ENCODE measurements at regions not wholly inside any gene's neighbourhood (a gene's known extent, or its start where the extent isn't known, plus 50 kb on each side); places are given as distances from the start of the nearest gene placed in this dataset.

GRCh38 chr15:87347806-87348515 is 908.6 kb downstream of the NTRK3 start:
- H3K36me3 ChIP-seq, result no peaks in the 10 kb centered on the region
- H3K4me1 ChIP-seq, result no peaks in the 10 kb centered on the region
- no peak overlapping the region for H3K4me3 ChIP-seq
- H3K27me3 ChIP-seq, result no peaks in the 10 kb centered on the region
- H3K27ac ChIP-seq, result no peak overlapping the region
- TF ChIP-seq CTCF (IDR thresholded peaks at IDR 0.05), result no peak
- no peaks in the 10 kb centered on the region for H3K9me3 ChIP-seq
- intact Hi-C loops (cut with DNase I; ENCODE audit: low total_unique reads), result no loop called here
- DNase-seq, result no peak

- DNase-seq, result no peak
- Histone ChIP-seq H3K27ac (no peak overlapping the region), H3K4me1 (no peaks in the 10 kb centered on the region), H3K27me3 (no peaks in the 10 kb centered on the region), H3K4me3 (no peak overlapping the region), H3K9me3 (no peaks in the 10 kb centered on the region), H3K36me3 (no peaks in the 10 kb centered on the region)
- intact Hi-C loops (cut with DNase I; ENCODE audit: low total_unique reads), result no loop called here
- TF ChIP-seq CTCF (IDR thresholded peaks at IDR 0.05), result no peak
Observed at GRCh38 chr15:87345961-87346360, 910.6 kb downstream of the NTRK3 start.

DNA sequence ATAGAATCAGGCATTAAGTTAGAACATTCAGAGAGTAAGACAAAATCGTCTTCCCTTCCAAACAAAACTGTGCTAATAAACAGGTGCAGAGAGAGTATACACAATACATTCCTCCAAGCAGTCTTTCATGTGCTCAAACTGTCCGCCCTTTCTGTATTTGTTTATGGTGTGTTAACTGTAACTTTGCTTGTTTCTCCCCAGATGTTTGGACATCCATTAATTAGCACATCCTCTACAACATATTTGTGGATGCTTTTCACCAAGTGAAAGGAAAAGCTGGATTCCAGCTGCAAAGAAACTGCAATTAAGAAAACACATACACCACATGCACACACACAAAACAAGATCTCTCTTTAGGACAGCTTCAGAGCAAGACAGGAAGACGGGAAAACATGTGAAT is 912.6 kb downstream of the NTRK3 start:
- DNase-seq, result no peak
- intact Hi-C loops (cut with DNase I; ENCODE audit: low total_unique reads), result no loop called here
- H3K4me1 ChIP-seq, result no peaks in the 10 kb centered on the region
- H3K27me3 ChIP-seq, result no peaks in the 10 kb centered on the region
- H3K36me3 ChIP-seq, result no peaks in the 10 kb centered on the region
- H3K9me3 ChIP-seq, result no peaks in the 10 kb centered on the region
- no peak overlapping the region for H3K4me3 ChIP-seq
- H3K27ac ChIP-seq, result no peak overlapping the region
- TF ChIP-seq CTCF (IDR thresholded peaks at IDR 0.05), result no peak

GRCh38 chr15:87340370-87340769 is 916.2 kb downstream of the NTRK3 start:
- Histone ChIP-seq H3K27ac (no peak overlapping the region), H3K9me3 (no peaks in the 10 kb centered on the region), H3K36me3 (no peaks in the 10 kb centered on the region), H3K4me3 (no peak overlapping the region), H3K27me3 (peaks cover 0 to 2% of the 10 kb centered on the region in 2 donors), H3K4me1 (no peaks in the 10 kb centered on the region)
- intact Hi-C loops (cut with DNase I; ENCODE audit: low total_unique reads), result no loop called here
- no peak for TF ChIP-seq CTCF (IDR thresholded peaks at IDR 0.05)
- no peak for DNase-seq

DNA sequence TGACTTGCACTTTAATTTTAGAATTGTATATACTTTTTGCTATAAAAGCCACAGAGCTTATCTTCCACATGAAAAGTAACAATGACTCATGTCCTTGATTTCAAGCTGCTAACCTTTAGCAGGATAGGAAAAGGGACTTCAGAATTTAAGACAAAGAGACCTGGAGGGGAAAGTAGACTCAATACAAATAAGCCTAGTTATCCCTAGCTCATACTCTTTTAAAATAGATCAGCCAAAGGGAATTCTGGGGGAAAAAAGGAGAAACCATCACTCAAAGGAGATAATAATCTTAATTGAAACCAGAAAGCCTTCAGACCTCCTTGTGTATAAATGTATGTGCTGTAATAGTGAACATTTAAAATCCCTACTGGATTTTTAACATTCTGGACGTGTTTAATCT is 930.3 kb downstream of the NTRK3 start:
- intact Hi-C loops (cut with DNase I; ENCODE audit: low total_unique reads), result no loop called here
- DNase-seq, result no peak
- Histone ChIP-seq H3K27ac (no peak overlapping the region), H3K36me3 (no peaks in the 10 kb centered on the region), H3K4me1 (no peaks in the 10 kb centered on the region), H3K4me3 (no peak overlapping the region), H3K27me3 (no peaks in the 10 kb centered on the region), H3K9me3 (no peaks in the 10 kb centered on the region)
- no peak for TF ChIP-seq CTCF (IDR thresholded peaks at IDR 0.05)

GRCh38 chr15:87322870-87323269 is 933.7 kb downstream of the NTRK3 start:
- Histone ChIP-seq H3K36me3 (no peaks in the 10 kb centered on the region), H3K27ac (no peak overlapping the region), H3K9me3 (no peaks in the 10 kb centered on the region), H3K4me1 (no peaks in the 10 kb centered on the region), H3K4me3 (no peak overlapping the region), H3K27me3 (no peaks in the 10 kb centered on the region)
- TF ChIP-seq CTCF (IDR thresholded peaks at IDR 0.05), result no peak
- DNase-seq, result no peak
- intact Hi-C loops (cut with DNase I; ENCODE audit: low total_unique reads), result no loop called here

Data from tibial artery (tissue), 4 donors.